HG03066 (cell line): ENCODE measurements at regions not wholly inside any gene's neighbourhood (a gene's known extent, or its start where the extent isn't known, plus 50 kb on each side); places are given as distances from the start of the nearest gene placed in this dataset.

ENCODE experiments used
- ATAC-seq: cut with Tn5 transposase; IDR thresholded peaks from one replicate; pipeline ENCODE4 v1.9.1; 2021; ENCODE audit warnings: low read depth; ENCODE audit not compliant: unreplicated experiment

GRCh38 chr5:98606961-98607360 is 166.5 kb upstream of the RGMB start:
- no peak for ATAC-seq

GRCh38 chr5:98608052-98608451 is 165.4 kb upstream of the RGMB start:
- ATAC-seq = no peak

- ATAC-seq = no peak
Measured at GRCh38 chr5:98614341-98614740, 159.1 kb upstream of the RGMB start.

GRCh38 chr5:98621821-98622220 is 151.6 kb upstream of the RGMB start:
- no peak for ATAC-seq

DNA sequence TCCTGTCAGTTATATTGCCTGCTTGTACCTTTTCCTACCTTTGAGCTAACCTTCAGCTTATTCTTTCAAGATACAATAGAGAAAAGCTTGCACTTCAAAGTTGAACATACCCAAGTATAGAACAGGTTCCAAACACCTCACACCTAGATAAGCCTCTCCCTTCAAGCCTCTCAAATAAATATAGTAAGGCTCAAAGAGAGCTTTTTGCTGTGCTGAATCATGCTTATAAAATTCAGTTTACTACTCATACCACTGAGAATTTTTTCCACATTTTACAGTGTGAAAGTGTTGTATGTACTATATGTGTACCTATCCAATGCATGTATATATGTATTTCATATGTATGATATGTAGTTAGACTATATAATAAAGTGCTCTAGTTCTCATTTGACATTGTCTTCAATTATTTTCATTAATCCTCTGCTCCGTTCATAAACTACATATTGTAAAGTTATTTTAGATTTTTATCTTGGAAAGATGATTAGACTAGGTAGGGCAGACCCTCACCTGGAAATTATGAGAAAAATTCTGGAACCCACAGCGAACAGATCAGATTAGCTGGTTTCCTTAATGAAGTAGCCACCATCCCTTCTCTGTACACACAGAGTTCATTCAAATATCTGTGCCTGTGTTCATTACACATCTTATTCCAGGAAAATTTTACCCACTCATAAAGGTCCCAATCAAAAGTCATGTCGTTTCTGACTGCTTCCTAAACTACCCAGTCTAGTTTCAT is 149.2 kb upstream of the RGMB start:
- ATAC-seq = no peak

DNA sequence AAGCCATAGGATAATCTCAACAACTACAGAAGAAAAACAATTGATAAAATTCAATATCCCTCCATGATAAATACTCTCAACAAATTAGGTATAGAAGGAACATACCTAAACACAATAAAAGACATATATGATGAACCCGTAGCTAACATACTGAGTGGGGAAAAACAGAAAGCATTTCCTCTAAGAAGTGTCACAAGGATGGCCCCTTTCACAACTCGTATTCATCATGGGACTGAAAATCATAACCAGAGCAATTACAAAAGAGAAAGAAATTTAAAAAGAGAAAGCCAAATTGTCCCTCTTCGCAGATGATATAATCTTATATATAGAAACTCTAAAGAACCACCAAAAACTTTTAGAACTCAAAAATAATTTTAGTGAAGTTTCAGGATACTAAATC is 146.3 kb upstream of the RGMB start:
- ATAC-seq = no peak

DNA sequence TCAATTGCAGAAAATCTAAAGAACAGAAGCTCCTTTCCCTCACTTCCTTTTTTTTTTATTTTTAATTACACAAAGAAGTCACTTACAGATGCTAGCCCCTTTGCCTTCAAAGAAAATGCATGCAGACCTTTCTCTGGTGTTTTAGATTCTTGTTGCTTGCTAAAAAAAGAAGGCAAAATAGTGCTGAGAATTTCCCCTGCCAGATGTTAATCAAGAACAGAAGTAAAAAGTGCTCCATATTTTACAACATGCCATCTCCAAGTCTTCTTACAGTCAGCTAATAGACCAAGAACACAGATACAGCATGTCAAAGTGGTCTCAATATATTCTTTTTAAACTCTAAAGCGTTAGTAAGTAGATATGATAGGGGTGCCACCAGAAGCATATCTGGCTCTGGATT is 142.8 kb upstream of the RGMB start:
- ATAC-seq = no peak

- ATAC-seq = no peak
Measured at GRCh38 chr5:98631311-98632054, 142.0 kb upstream of the RGMB start.

- ATAC-seq = no peak
Measured at GRCh38 chr5:98635656-98636055, 137.8 kb upstream of the RGMB start.

GRCh38 chr5:98637116-98637515 is 136.3 kb upstream of the RGMB start:
- ATAC-seq = no peak

DNA sequence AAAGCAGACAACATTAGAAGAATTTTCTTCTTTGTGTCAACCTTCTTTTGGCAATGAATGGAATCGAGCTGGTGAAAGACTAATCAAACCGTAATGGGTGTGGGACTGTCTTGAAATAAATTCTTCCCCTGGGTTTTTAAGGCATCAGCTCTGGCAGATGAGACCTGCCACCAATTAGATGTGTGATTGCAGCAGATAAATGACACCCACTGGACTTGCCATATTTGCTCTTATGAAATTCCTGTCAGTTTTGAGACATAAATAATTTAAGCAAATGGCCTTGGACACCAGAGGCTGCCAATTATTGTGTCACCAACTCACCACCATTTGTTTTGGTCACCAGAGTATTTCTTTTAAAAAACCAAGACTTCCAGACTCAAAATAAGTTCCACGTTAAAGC is 135.9 kb upstream of the RGMB start:
- no peak for ATAC-seq

DNA sequence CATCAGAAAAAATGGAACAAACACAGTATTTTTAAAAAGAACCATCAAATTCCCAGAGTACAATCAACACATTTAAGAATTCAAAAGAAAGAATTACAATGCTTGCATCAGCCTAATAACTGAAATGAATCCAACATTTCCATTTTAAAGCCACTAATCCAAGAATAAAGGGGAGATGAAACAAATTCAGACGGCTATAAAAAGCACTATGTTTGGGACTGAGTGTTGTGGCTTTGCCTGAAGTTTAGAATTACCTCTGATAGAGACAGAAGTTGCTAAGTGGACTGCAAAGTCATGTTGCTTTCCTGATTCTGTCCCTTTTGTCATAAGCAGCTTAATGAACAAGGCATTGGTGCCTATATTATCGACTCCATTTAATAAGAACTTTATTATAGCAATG is 135.4 kb upstream of the RGMB start:
- no peak for ATAC-seq

DNA sequence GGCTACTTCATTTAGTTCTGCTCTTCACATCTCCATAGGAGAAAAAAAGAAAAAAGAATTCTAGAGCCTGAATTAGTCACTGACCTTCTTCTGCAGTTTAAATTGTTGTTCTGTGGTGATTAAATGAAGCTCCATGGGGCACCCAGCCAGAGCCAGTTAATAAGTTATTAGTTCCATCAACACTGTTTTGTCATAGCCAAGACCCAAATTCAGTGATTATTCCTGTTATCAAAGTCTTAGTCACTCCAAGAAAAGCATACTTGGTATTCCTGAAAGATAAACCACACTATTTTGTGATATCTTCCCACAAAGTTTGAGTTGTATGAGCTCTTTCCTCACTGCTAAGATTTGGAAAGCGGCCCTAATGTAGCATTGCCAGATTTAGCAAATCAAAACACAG is 134.8 kb upstream of the RGMB start:
- ATAC-seq = no peak

- ATAC-seq = no peak
Measured at GRCh38 chr5:98639274-98639673, 134.2 kb upstream of the RGMB start.

GRCh38 chr5:98641671-98642070 is 131.8 kb upstream of the RGMB start:
- ATAC-seq = no peak

- no peak for ATAC-seq
Measured at GRCh38 chr5:98643569-98643968, 129.9 kb upstream of the RGMB start.

DNA sequence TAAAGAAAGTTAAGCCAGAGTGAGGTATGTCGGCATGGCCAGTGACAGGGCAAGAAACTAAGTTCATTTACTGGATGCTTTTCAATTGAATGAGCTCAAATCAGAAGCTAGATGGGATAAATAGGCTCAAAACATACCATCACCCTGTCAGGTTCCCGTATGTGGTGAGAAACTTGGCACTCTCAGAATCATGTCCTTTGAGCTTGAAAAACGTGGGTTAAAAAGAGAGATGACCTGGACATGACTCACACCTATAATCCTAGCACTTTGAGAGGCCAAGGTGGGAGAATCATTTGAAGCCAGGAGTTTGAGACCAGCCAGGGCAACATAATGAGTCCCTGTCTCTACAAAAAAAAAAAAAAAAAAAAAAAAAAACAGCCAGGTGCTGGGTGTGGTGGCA is 121.7 kb upstream of the RGMB start:
- ATAC-seq = no peak

- no peak for ATAC-seq
Measured at GRCh38 chr5:98656125-98656795, 117.2 kb upstream of the RGMB start.

DNA sequence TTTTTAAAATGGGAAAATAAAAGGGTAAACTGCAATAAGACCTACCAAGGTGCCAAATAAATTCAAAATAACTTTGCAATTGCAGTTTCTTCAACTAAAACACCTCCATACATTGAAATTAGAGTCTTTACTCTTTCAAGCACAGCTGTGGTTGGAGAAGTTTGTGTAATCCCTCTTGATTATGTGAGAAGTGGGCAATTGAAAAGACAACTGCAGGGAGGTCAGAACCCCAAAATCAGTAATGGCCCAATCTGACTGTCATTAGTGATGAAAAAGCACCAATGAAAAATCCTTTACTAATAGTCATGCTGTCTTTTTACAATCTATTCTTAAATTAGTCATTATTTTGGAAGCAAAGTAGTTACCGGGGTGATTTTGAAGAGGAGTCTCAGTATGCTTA is 116.7 kb upstream of the RGMB start:
- no peak for ATAC-seq

DNA sequence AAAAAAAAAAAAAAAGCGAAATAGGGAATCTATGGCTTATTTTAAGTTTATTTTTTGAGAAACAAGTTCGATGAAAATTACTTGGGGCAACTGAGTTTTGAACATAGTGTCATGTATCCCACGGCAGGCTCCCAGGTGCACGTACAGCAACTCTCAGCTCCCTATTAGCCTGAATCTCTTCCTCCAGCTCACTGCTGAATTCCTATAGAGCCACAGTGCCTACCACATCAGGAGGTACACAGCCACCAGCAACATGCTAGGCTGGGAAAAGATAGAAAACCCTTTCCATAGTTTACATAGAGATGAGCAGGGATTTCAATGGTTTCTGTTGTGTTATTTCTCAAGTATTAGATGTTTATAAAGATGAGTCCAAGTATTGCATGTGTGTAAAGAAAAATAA is 115.9 kb upstream of the RGMB start:
- ATAC-seq = no peak

DNA sequence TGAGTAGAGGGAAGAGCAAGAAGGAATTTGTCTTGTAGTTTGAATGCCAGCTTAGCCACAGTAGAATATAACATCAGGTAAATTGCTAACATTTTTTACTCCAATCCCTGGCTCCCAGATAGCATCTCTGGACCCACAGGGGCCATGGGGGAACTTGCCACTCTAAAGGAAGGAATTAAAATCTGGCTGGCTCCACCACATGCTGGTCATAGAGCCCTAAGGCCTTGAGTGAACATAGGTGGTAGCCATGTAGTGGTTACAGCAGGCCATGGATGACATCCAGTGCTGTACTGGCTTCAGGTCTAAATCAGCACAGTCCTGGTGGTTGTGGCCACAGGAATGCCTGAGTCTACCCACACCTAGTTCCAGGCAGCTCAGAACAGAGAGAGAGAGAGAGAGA is 109.9 kb upstream of the RGMB start:
- ATAC-seq = no peak

GRCh38 chr5:98664736-98665135 is 108.7 kb upstream of the RGMB start:
- ATAC-seq = no peak
